Stimulated activated CD8-positive, alpha-beta memory T cell treated with anti-CD3 and anti-CD28 coated beads, Interleukin-15, amount 100 ng/mL, for 4 hours (primary cell): ENCODE measurements at regions not wholly inside any gene's neighbourhood (a gene's known extent, or its start where the extent isn't known, plus 50 kb on each side); places are given as distances from the start of the nearest gene placed in this dataset.

Source experiments
- DNase-seq, 2 donors: peaks; one replicate each; pipeline ENCODE4 v3.0.0-alpha.2; 2020; ENCODE audit warnings: low read depth in 2 of 2

GRCh38 chr19:32289566-32290210 lies 55.7 kb upstream of the ZNF507 start:
- no peak for DNase-seq

GRCh38 chr19:32291876-32292275 lies 53.5 kb upstream of the ZNF507 start:
- DNase-seq: no peak

GRCh38 chr19:32294871-32295438 lies 50.5 kb upstream of the ZNF507 start:
- no peak for DNase-seq
